ENCODE measurements at regions not wholly inside any gene's neighbourhood (a gene's known extent, or its start where the extent isn't known, plus 50 kb on each side); places are given as distances from the start of the nearest gene placed in this dataset.

GRCh38 chr2:7709907-7710306, 792.7 kb downstream of the RNF144A start:
- TF ChIP-seq TAF1 (IDR thresholded peaks at IDR 0.05; ENCODE audit: low read depth) = no peak
- no peak for TF ChIP-seq EGR1 (IDR thresholded peaks at IDR 0.05)
- TF ChIP-seq MAX (IDR thresholded peaks at IDR 0.05) = no peak
- no peak for TF ChIP-seq NFIC (IDR thresholded peaks at IDR 0.05)
